H1 (cell line): ENCODE measurements at regions not wholly inside any gene's neighbourhood (a gene's known extent, or its start where the extent isn't known, plus 50 kb on each side); places are given as distances from the start of the nearest gene placed in this dataset. TPM values are rescaled to one million over a fixed set of nuclear protein-coding genes. Genes with fewer than 3 reads are reported as not detected.

Experiments used
- small RNA-seq: library from polyadenylated mRNA; stranded (forward); fragments of <200 nt; extraction: miRNeasy Mini kit (QIAGEN cat#:217004); gene quantifications from one replicate; pipeline ENCODE3, GENCODE V24; 2013; ENCODE audit not compliant: insufficient read depth

Small RNA genes in the stretch of these regions (small RNA-seq; reads per million reads assigned to genes)
- 0.69 reads per million for gene RF00406
- not detected for gene RNU6-1277P
